Central memory CD8-positive, alpha-beta T cell (primary cell): ENCODE measurements at regions not wholly inside any gene's neighbourhood (a gene's known extent, or its start where the extent isn't known, plus 50 kb on each side); places are given as distances from the start of the nearest gene placed in this dataset.
"Not testable (repeated sequence)": the region's sequence is repeated elsewhere in the genome, so short reads cannot be mapped to it uniquely, and the experiment has no call there.

ENCODE experiments used
- ATAC-seq: fragments of 150-1000 bp; cut with Tn5 transposase; replicated peaks from 2 replicates; pipeline ENCODE4 v1.10.0; 2022; ENCODE audit warnings: mild to moderate bottlenecking, moderate FRiP score, moderate number of reproducible peaks; ENCODE audit not compliant: poor library complexity, severe bottlenecking; ENCODE audit errors: extremely low read depth
- DNase-seq, 2 donors: peaks; one replicate each; pipeline ENCODE4 v3.0.0; 2021; ENCODE audit warnings: low spot score in 2 of 2
- H3K27ac Mint-ChIP-seq: one replicate; pipeline ENCODE4 v1.8.0; 2022; ENCODE audit warnings: low read depth, mild to moderate bottlenecking, moderate library complexity, mixed read lengths
- H3K27me3 Mint-ChIP-seq: one replicate; pipeline ENCODE4 v1.8.0; 2022; ENCODE audit warnings: mixed read lengths
- H3K36me3 Mint-ChIP-seq: one replicate; pipeline ENCODE4 v1.8.0; 2022; ENCODE audit warnings: mild to moderate bottlenecking, moderate library complexity, mixed read lengths; ENCODE audit not compliant: insufficient read depth
- H3K4me1 Mint-ChIP-seq: one replicate; pipeline ENCODE4 v1.8.0; 2022; ENCODE audit warnings: mixed read lengths
- H3K4me3 Mint-ChIP-seq: one replicate; pipeline ENCODE4 v1.8.0; 2022; ENCODE audit warnings: mild to moderate bottlenecking, moderate library complexity, mixed read lengths
- H3K9me3 Mint-ChIP-seq: one replicate; pipeline ENCODE4 v1.8.0; 2022; ENCODE audit warnings: mixed read lengths

GRCh38 chr14:44453433-44454171 is 53.5 kb downstream of the FSCB start:
- DNase-seq, result no peak
- Mint-ChIP-seq H3K9me3 (peaks cover 13% of the 10 kb centered on the region), H3K4me1 (no peaks in the 10 kb centered on the region), H3K4me3 (no peak overlapping the region), H3K27ac (no peak overlapping the region), H3K27me3 (no peaks in the 10 kb centered on the region), H3K36me3 (no peaks in the 10 kb centered on the region)
- ATAC-seq, result no peak

GRCh38 chr14:44450232-44450631 is 56.9 kb downstream of the FSCB start:
- H3K27ac Mint-ChIP-seq, H3K4me3 Mint-ChIP-seq, H3K27me3 Mint-ChIP-seq, H3K36me3 Mint-ChIP-seq, H3K4me1 Mint-ChIP-seq, DNase-seq, ATAC-seq: not testable (repeated sequence)
- peaks cover 19% of the 10 kb centered on the region for H3K9me3 Mint-ChIP-seq

- Mint-ChIP-seq H3K27me3 (no peaks in the 10 kb centered on the region), H3K27ac (no peak overlapping the region), H3K4me1 (no peaks in the 10 kb centered on the region), H3K36me3 (no peaks in the 10 kb centered on the region), H3K4me3 (no peak overlapping the region), H3K9me3 (peaks cover 19% of the 10 kb centered on the region)
- ATAC-seq (no peak), DNase-seq (no peak)
Observed at GRCh38 chr14:44449680-44450079, 57.4 kb downstream of the FSCB start.

GRCh38 chr14:44448951-44449358 is 58.1 kb downstream of the FSCB start:
- H3K36me3 Mint-ChIP-seq, result no peaks in the 10 kb centered on the region
- H3K9me3 Mint-ChIP-seq, result peaks cover 19% of the 10 kb centered on the region
- no peak overlapping the region for H3K27ac Mint-ChIP-seq
- ATAC-seq (no peak), DNase-seq (no peak)
- H3K4me1 Mint-ChIP-seq, result no peaks in the 10 kb centered on the region
- H3K4me3 Mint-ChIP-seq, result no peak overlapping the region
- no peaks in the 10 kb centered on the region for H3K27me3 Mint-ChIP-seq

GRCh38 chr14:44446965-44447364 is 60.1 kb downstream of the FSCB start:
- no peak overlapping the region for H3K27ac Mint-ChIP-seq
- H3K4me1 Mint-ChIP-seq, result no peaks in the 10 kb centered on the region
- no peak overlapping the region for H3K4me3 Mint-ChIP-seq
- no peaks in the 10 kb centered on the region for H3K27me3 Mint-ChIP-seq
- no peak for DNase-seq
- peaks cover 6% of the 10 kb centered on the region for H3K9me3 Mint-ChIP-seq
- no peak for ATAC-seq
- H3K36me3 Mint-ChIP-seq, result no peaks in the 10 kb centered on the region

GRCh38 chr14:44444454-44444853 is 62.6 kb downstream of the FSCB start:
- no peak overlapping the region for H3K4me3 Mint-ChIP-seq
- ATAC-seq, result no peak

GRCh38 chr14:44438936-44439335 is 68.1 kb downstream of the FSCB start:
- no peak overlapping the region for H3K27ac Mint-ChIP-seq
- no peaks in the 10 kb centered on the region for H3K27me3 Mint-ChIP-seq
- ATAC-seq, result no peak
- H3K4me1 Mint-ChIP-seq, result no peaks in the 10 kb centered on the region
- no peak overlapping the region for H3K4me3 Mint-ChIP-seq
- DNase-seq, result no peak
- no peaks in the 10 kb centered on the region for H3K36me3 Mint-ChIP-seq
- H3K9me3 Mint-ChIP-seq, result peaks cover 4% of the 10 kb centered on the region

More at GRCh38 chr14:44444454-44444853, 62.6 kb downstream of the FSCB start:
- Mint-ChIP-seq H3K9me3 (peaks cover 6% of the 10 kb centered on the region), H3K4me1 (no peaks in the 10 kb centered on the region), H3K36me3 (no peaks in the 10 kb centered on the region), H3K27me3 (no peaks in the 10 kb centered on the region), H3K27ac (no peak overlapping the region)
- DNase-seq, result no peak

- no peaks in the 10 kb centered on the region for H3K36me3 Mint-ChIP-seq
- H3K9me3 Mint-ChIP-seq, result peaks cover 5% of the 10 kb centered on the region
- no peak overlapping the region for H3K4me3 Mint-ChIP-seq
Observed at GRCh38 chr14:44438221-44438620, 68.9 kb downstream of the FSCB start.

GRCh38 chr14:44436458-44436857 is 70.6 kb downstream of the FSCB start:
- DNase-seq (no peak), ATAC-seq (no peak)
- no peak overlapping the region for H3K4me3 Mint-ChIP-seq
- H3K9me3 Mint-ChIP-seq, result peaks cover 10% of the 10 kb centered on the region
- no peaks in the 10 kb centered on the region for H3K36me3 Mint-ChIP-seq
- no peak overlapping the region for H3K27ac Mint-ChIP-seq
- no peaks in the 10 kb centered on the region for H3K4me1 Mint-ChIP-seq
- no peaks in the 10 kb centered on the region for H3K27me3 Mint-ChIP-seq

More at GRCh38 chr14:44438221-44438620, 68.9 kb downstream of the FSCB start:
- H3K4me1 Mint-ChIP-seq, result no peaks in the 10 kb centered on the region
- ATAC-seq (no peak), DNase-seq (no peak)
- no peaks in the 10 kb centered on the region for H3K27me3 Mint-ChIP-seq
- no peak overlapping the region for H3K27ac Mint-ChIP-seq

- Mint-ChIP-seq H3K4me3 (no peak overlapping the region), H3K9me3 (peaks cover 47% of the 10 kb centered on the region), H3K27me3 (no peaks in the 10 kb centered on the region), H3K27ac (no peak overlapping the region), H3K36me3 (peaks cover 1% of the 10 kb centered on the region), H3K4me1 (no peaks in the 10 kb centered on the region)
- ATAC-seq (no peak), DNase-seq (no peak)
Observed at GRCh38 chr14:44428231-44428945, 78.7 kb downstream of the FSCB start.

GRCh38 chr14:44422699-44423098 is 84.4 kb downstream of the FSCB start:
- DNase-seq, result no peak
- no peaks in the 10 kb centered on the region for H3K27me3 Mint-ChIP-seq
- no peaks in the 10 kb centered on the region for H3K36me3 Mint-ChIP-seq
- no peak overlapping the region for H3K27ac Mint-ChIP-seq
- peaks cover 29% of the 10 kb centered on the region for H3K9me3 Mint-ChIP-seq
- no peak for ATAC-seq
- no peak overlapping the region for H3K4me3 Mint-ChIP-seq
- no peaks in the 10 kb centered on the region for H3K4me1 Mint-ChIP-seq

- Mint-ChIP-seq H3K27me3 (no peaks in the 10 kb centered on the region), H3K4me3 (no peak overlapping the region), H3K9me3 (peaks cover 28% of the 10 kb centered on the region), H3K27ac (no peak overlapping the region), H3K36me3 (no peaks in the 10 kb centered on the region), H3K4me1 (no peaks in the 10 kb centered on the region)
- ATAC-seq, result no peak
- no peak for DNase-seq
Observed at GRCh38 chr14:44420226-44420625, 86.9 kb downstream of the FSCB start.

- peaks cover 22% of the 10 kb centered on the region for H3K9me3 Mint-ChIP-seq
Observed at GRCh38 chr14:44418856-44419255, 88.2 kb downstream of the FSCB start.

More at GRCh38 chr14:44418856-44419255, 88.2 kb downstream of the FSCB start:
- Mint-ChIP-seq H3K4me1 (no peaks in the 10 kb centered on the region), H3K27me3 (no peaks in the 10 kb centered on the region), H3K27ac (no peak overlapping the region), H3K4me3 (no peak overlapping the region), H3K36me3 (no peaks in the 10 kb centered on the region)
- ATAC-seq, result no peak
- DNase-seq, result no peak
